K562 (cell line): ENCODE measurements at regions not wholly inside any gene's neighbourhood (a gene's known extent, or its start where the extent isn't known, plus 50 kb on each side); places are given as distances from the start of the nearest gene placed in this dataset.

ENCODE experiments used
- ATAC-seq: fragments of 200-7000 bp; cut with Tn5 transposase; 3 replicates; pipeline ENCODE4 v1.9.1; 2020; ENCODE audit warnings: moderate library complexity
- BruUV-seq: library from RNA; stranded (reverse); fragments of 400-500 nt; replicated peaks from 2 replicates; lab custom pipeline; 2021; lab: Mats Ljungman, UMichigan
- CTCF ChIA-PET: fragments of 300-600 bp; formaldehyde crosslinking; extraction: SDS; loops from one replicate; lab custom pipeline; 2021; ENCODE audit warnings: low intra/inter-chr PET ratio; lab: Yijun Ruan, JAX
- POLR2A ChIA-PET: fragments of 300-600, 350-650 bp; sonication (Branson Sonifier 250); formaldehyde crosslinking; extraction: SDS; loops from one replicate; lab custom pipeline; 2021; ENCODE audit warnings: antibody characterized with exemption, inconsistent platforms; lab: Yijun Ruan, JAX
- DNase-seq, 4 experiments: peaks; one replicate each; pipeline versions ENCODE4 v3.0.0 to v3.0.0-alpha.2; 2011 to 2018; ENCODE audit warnings: low spot score in 3 of 4, mixed read lengths in 3 of 4; ENCODE audit errors: extremely low read depth in 1 of 4
- FAIRE-seq: peaks from 2 replicates; lab custom pipeline; 2011; peaks lifted over from hg19 to GRCh38; lab: Jason Lieb, UNC
- H2AFZ ChIP-seq: 2 replicates; pipeline ENCODE4 v1.6.0; 2011; ENCODE audit warnings: low read depth, low read length, control low read depth, inconsistent platforms
- H3K27ac ChIP-seq: fragments of 200-600 bp; 3 replicates; pipeline ENCODE4 v1.8.0; 2011; ENCODE audit warnings: low read depth, mild to moderate bottlenecking, control low read depth, inconsistent platforms, low read length, moderate library complexity, mixed read lengths; ENCODE audit errors: extremely low read depth
- H3K27me3 ChIP-seq, 2 experiments: fragments of 300-600 bp in 1 of 2; 2 replicates in 1 of 2; 3 replicates in 1 of 2; pipeline versions ENCODE4 v1.6.0 to v1.8.0; 2011; ENCODE audit warnings: inconsistent platforms in 2 of 2, low read length in 2 of 2, mild to moderate bottlenecking in 1 of 2, mixed read lengths in 1 of 2, moderate library complexity in 1 of 2; ENCODE audit not compliant: control insufficient read depth in 2 of 2, insufficient read depth in 2 of 2
- H3K36me3 ChIP-seq: fragments of 300-600 bp; 3 replicates; pipeline ENCODE4 v1.8.0; 2011; ENCODE audit warnings: mild to moderate bottlenecking, low read length, inconsistent platforms; ENCODE audit not compliant: control insufficient read depth, insufficient read depth
- H3K4me1 ChIP-seq, 2 experiments: fragments of 200-600 bp in 1 of 2; replicated peaks in 1 of 2; 2 replicates in 1 of 2; 3 replicates in 1 of 2; pipeline versions ENCODE4 v1.5.1 to v1.8.0; 2011; ENCODE audit warnings: inconsistent platforms in 2 of 2, low read length in 2 of 2, mild to moderate bottlenecking in 1 of 2, mixed read lengths in 1 of 2, moderate library complexity in 1 of 2; ENCODE audit not compliant: control insufficient read depth in 2 of 2, insufficient read depth in 2 of 2
- H3K4me2 ChIP-seq: 2 replicates; pipeline ENCODE4 v1.6.1; 2011; ENCODE audit warnings: low read length, control low read depth, inconsistent platforms, mixed read lengths; ENCODE audit not compliant: insufficient read depth
- H3K4me3 ChIP-seq: fragments of 200-600 bp; sonication (generic), shearing (Covaris generic); 2 replicates; pipeline ENCODE4 v1.5.1; 2016; ENCODE audit warnings: control low read depth, inconsistent platforms
- H3K79me2 ChIP-seq: fragments of 200-600 bp; 3 replicates; pipeline ENCODE4 v1.8.0; 2011; ENCODE audit warnings: low read length, inconsistent platforms; ENCODE audit not compliant: control insufficient read depth, insufficient read depth
- H3K9ac ChIP-seq, 2 experiments: 2 replicates each; pipeline versions ENCODE4 v1.6.0 to v1.6.1; 2011; ENCODE audit warnings: low read depth in 2 of 2, low read length in 2 of 2, control low read depth in 1 of 2, inconsistent platforms in 1 of 2, mild to moderate bottlenecking in 1 of 2, mixed read lengths in 1 of 2; ENCODE audit not compliant: insufficient read depth in 1 of 2
- H3K9me1 ChIP-seq: one replicate; pipeline ENCODE4 v1.6.0; 2011; ENCODE audit warnings: inconsistent platforms, mild to moderate bottlenecking, low read length, moderate library complexity; ENCODE audit not compliant: control insufficient read depth, insufficient read depth
- H3K9me3 ChIP-seq: replicated peaks from 2 replicates; pipeline ENCODE4 v1.5.1; 2011; ENCODE audit warnings: low read depth, low read length, inconsistent platforms; ENCODE audit not compliant: control insufficient read depth, insufficient read depth
- H4K20me1 ChIP-seq: replicated peaks from 2 replicates; pipeline ENCODE4 v1.6.1; 2011; ENCODE audit warnings: low read length, inconsistent platforms, mixed read lengths; ENCODE audit not compliant: control insufficient read depth, insufficient read depth
- BACH1 ChIP-seq: fragments of 200-800 bp; sonication (Bioruptor generic); IDR thresholded peaks from 2 replicates; pipeline ENCODE4 v1.6.1; 2016; ENCODE audit warnings: missing genetic modification characterization, missing compliant biosample characterization
- NCOA6 ChIP-seq: fragments of 450-650 bp; IDR thresholded peaks from 2 replicates; pipeline ENCODE4 v1.6.1; 2017; ENCODE audit warnings: mild to moderate bottlenecking
- PATZ1 ChIP-seq: fragments of 250-450 bp; sonication (Bioruptor Pico); IDR thresholded peaks from 2 replicates; pipeline ENCODE4 v1.5.0; 2020; ENCODE audit warnings: mild to moderate bottlenecking, borderline replicate concordance
- TSC22D4 ChIP-seq: fragments of 450-650 bp; IDR thresholded peaks from 2 replicates; pipeline ENCODE4 v1.6.1; 2016; ENCODE audit warnings: missing genetic modification characterization, missing biosample characterization, control low read depth
- ZNF146 ChIP-seq: IDR thresholded peaks from one replicate; pipeline ENCODE4 v1.6.1; 2018; ENCODE audit warnings: missing compliant biosample characterization; ENCODE audit not compliant: unreplicated experiment
- ZNF764 ChIP-seq: fragments of 250-450 bp; sonication (Bioruptor Pico); IDR thresholded peaks from 2 replicates; pipeline ENCODE4 v1.4.0; 2020; ENCODE audit warnings: low read depth, mild to moderate bottlenecking, moderate library complexity
- WGBS: fragments of 100-300 bp; shearing (Covaris generic); methylation state at CpG from one replicate; pipeline ENCODE4 v1.1.6; 2016; ENCODE audit warnings: low coverage, mixed read lengths; ENCODE audit not compliant: insufficient coverage; ENCODE audit errors: missing lambda C conversion rate; 5-methylcytosine and 5-hydroxymethylcytosine counted together
- in situ Hi-C: fragments of 300-500 bp; cut with MboI; formaldehyde crosslinking; loops from 4 replicates; pipeline ENCODE4 v1.15.0; 2018; ENCODE audit warnings: inconsistent platforms, mixed read lengths
- intact Hi-C: fragments of 100-400 bp; cut with micrococcal nuclease; formaldehyde crosslinking; loops from 2 replicates; pipeline ENCODE4 v1.14.2; 2022

GRCh38 chr7:46156853-46157252 lies 235.8 kb upstream of the IGFBP3 start:
- no peak overlapping the region for H2AFZ ChIP-seq
- intact Hi-C loops: no loop called here
- TF ChIP-seq NCOA6 (no peak), ZNF146 (no peak), ZNF764 (CRISPR knock-in tag) (no peak), BACH1 (tag) (no peak), PATZ1 (no peak), TSC22D4 (tag) (no peak)
- H3K27me3 ChIP-seq: no peaks in the 10 kb centered on the region
- no peak overlapping the region for H3K27ac ChIP-seq
- BruUV-seq: no TSS peak
- no peaks in the 10 kb centered on the region for H3K9me3 ChIP-seq
- no peaks in the 10 kb centered on the region for H3K36me3 ChIP-seq
- ChIA-PET CTCF (no interaction called here), POLR2A (no interaction called here)
- 0% methylated on average over 2 of the region's 2 CpGs for WGBS
- no peaks in the 10 kb centered on the region for H4K20me1 ChIP-seq
- no peak for ATAC-seq
- H3K4me1 ChIP-seq: no peaks in the 10 kb centered on the region
- FAIRE-seq: no peak
- no peaks in the 10 kb centered on the region for H3K9me1 ChIP-seq
- in situ Hi-C loops: no loop called here
- DNase-seq: no peak
- no peak overlapping the region for H3K4me2 ChIP-seq
- no peak overlapping the region for H3K4me3 ChIP-seq
- no peak overlapping the region for H3K9ac ChIP-seq
- H3K79me2 ChIP-seq: no peaks in the 10 kb centered on the region
